Islet precursor cell (in vitro differentiated cells): ENCODE measurements at regions not wholly inside any gene's neighbourhood (a gene's known extent, or its start where the extent isn't known, plus 50 kb on each side); places are given as distances from the start of the nearest gene placed in this dataset.
"Not testable (repeated sequence)": the region's sequence is repeated elsewhere in the genome, so short reads cannot be mapped to it uniquely, and the experiment has no call there.

Experiments used
- DNase-seq: peaks from one replicate; pipeline ENCODE4 v3.0.0-alpha.2; 2018

DNA sequence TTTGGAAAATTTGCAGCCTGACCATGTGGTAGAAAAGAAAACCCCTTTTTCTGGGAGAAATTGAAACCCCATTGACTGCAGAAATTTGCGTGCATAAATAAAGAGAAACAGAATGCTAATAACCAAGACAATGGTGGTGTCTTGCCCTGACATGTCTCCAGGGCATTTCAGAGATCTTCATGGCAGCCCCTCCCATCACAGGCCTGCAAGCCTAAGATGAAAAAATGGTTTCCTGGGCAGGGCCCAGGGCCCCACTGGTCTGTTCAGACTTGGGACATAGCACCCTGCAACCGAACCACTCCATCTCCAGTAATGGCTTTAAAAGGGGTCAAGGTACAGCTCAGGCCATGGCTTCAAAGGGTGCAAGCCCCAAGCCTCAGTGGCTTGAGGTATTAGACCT is 71.6 kb upstream of the SGIP1 start:
- no peak for DNase-seq

DNA sequence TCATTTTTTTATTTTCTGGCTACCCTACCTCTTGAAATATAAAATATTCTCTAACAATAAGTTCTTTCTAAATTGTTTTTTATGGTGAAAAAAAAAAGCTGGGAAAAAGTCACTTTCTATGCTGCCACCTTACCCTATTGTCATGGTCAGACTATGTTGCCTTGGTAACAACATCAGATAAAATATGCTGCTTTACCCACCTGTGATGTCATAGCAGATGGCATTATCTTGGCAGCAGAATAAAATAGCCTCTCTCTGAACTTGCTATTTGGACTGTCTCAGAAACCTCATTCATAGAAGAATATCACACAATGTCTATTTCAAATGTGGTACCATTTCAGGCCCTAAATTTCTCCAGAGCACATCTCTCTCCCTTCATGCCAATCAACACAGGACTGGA is 69.6 kb upstream of the SGIP1 start:
- no peak for DNase-seq

DNA sequence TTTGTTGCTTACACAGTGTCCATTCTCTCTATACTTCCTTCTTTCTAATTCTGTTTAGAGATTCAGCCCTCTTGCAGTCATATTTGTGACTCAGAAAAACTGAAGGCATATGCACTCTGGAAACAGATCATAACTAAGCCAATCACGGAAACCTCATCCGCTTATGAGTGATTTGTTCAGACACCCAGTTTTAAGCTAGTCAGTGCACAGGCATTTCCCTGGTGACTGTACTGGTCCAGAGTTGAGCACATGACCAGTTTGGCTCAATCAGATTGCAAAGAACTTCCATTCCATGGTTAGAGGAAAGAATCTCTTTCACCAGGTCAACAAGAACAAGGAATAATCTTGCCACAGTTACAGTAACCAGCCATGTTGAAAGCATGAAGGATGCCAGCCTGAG is 69.2 kb upstream of the SGIP1 start:
- DNase-seq, result no peak

DNA sequence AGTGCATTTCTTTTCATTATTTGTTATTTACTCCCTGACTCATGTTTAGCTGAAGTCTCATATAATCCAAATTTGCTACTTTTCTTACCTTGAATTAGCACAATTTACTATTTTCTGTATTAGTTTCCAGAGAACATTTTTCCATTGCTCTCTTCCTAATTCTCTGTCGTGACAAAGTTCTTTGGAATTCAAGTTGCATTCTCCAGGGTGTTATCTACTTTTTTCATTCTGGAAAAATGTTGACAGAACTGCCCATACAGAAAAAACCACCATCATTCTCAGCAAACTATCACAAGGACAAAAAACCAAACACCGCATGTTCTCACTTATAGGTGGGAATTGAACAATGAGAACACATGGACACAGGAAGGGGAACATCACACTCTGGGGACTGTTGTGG is 67.3 kb upstream of the SGIP1 start:
- not testable (repeated sequence) for DNase-seq

DNA sequence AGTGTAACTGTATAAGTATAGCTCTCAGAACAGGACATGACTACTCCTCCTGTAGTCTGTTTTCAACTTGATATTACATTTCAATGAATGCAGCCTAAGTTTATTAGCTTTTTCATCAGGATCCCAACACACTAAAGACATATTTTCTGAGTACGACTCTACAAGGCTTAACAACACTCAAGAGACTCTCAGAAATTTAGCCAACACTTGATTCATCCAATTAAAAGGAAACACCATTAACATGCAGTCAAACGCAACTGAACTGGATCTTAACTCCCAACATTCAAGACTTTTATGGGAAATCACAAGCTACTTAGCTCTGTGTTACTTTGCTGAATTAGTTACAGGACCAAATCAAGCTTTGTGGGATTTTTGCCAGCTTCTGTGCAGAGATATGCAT is 65.2 kb upstream of the SGIP1 start:
- DNase-seq, result no peak

DNA sequence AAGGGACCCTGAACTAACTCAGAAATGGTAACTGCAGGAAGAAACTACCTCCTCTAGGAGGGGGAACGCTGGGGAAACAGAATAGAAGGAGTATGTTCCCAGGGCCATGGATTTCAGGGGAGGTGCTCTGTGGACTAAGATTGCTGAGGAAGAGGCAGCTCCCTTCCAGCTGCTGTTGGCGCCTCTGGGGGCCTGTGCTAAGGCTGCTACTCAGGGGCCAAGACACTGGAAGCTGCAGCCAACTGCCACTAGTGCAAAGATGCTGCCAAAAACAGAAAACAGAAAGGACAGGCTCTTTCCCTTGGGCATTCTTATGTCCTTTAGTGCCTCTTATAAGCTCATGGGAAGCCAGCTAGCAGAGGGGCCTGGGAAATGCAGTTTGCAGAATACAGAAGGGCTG is 58.0 kb upstream of the SGIP1 start:
- DNase-seq, result no peak

DNA sequence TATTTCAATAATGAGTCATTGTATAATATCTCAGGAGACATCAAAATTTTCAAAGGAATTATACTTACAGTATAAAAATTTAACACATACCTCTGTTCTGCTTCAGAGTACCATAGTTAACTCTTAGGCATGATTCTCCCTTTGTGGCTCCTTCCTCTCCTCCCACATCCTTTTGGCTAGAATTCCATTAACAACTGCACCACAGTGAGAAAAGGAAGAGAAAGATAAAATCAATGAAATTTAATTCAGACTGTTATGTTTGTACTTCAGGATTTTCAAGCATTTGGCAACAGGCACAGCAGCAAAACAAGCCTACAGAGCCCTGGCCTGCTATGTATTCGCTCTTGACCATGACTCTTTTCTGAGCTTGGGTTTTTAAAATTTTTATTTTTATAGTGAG is 57.2 kb upstream of the SGIP1 start:
- DNase-seq, result no peak

DNA sequence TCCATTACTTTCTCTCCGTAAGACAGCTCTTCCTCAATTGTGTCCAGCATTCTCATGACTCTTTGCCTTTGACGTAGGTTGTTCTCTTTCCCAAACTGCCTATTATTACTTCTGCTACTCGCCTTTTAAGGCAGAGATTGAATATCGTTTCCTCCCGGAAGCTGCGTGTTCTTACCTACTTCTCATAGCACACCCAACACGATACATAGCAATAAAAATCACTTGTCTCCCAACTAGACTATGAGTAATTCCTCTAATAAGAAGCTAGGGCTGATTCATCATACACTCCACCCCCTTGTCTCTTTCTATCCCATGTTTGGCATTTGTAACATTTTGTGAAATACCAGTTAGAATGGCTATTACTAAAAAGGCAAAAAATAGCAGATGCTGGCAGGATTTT is 55.8 kb upstream of the SGIP1 start:
- DNase-seq, result no peak

DNA sequence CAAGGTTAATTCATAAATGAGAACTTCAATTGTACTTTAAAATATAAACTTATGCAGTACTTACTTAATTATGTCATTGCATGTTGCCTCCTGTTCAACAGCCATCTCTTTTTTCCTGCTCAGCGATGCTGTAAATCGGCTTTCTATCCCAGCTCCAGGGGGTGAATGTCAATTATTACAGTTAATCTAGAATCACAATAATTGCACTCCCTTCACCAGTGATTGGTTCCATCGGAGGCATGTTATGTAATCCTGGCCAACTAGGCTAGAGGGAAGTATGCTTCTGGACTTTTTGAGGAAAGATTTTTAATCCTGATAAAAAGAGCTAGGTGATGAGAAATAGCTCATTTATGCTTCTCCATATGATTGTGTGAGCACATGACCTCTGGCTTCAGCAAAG is 53.8 kb upstream of the SGIP1 start:
- DNase-seq, result no peak

DNA sequence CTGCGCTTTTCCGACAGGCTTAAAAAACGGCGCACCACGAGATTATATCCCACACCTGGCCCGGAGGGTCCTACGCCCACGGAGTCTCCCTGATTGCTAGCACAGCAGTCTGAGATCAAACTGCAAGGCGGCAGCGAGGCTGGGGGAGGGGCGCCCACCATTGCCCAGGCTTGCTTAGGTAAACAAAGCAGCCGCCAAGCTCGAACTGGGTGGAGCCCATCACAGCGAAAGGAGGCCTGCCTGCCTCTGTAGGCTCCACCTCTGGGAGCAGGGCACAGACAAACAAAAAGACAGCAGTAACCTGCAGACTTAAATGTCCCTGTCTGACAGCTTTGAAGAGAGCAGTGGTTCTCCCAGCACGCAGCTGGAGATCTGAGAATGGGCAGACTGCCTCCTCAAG is 52.7 kb upstream of the SGIP1 start:
- DNase-seq, result not testable (repeated sequence)
